Panc1 (cell line): ENCODE measurements at regions not wholly inside any gene's neighbourhood (a gene's known extent, or its start where the extent isn't known, plus 50 kb on each side); places are given as distances from the start of the nearest gene placed in this dataset.

Experiments
- SIN3A ChIP-seq: IDR thresholded peaks from 2 replicates; pipeline ENCODE4 v1.6.1; 2012; ENCODE audit warnings: low read depth, mild to moderate bottlenecking, low read length, moderate library complexity, borderline replicate concordance; ENCODE audit not compliant: insufficient read depth
- TCF7L2 ChIP-seq: IDR thresholded peaks from 2 replicates; pipeline ENCODE4 v1.6.1; 2011; ENCODE audit warnings: mild to moderate bottlenecking, low read depth, low read length, inconsistent platforms
- TF ChIP-seq, protein P1 (sequence below): fragments of 450-650 bp; IDR thresholded peaks from 2 replicates; pipeline ENCODE4 v1.5.1; 2017; ENCODE audit warnings: mild to moderate bottlenecking

DNA sequence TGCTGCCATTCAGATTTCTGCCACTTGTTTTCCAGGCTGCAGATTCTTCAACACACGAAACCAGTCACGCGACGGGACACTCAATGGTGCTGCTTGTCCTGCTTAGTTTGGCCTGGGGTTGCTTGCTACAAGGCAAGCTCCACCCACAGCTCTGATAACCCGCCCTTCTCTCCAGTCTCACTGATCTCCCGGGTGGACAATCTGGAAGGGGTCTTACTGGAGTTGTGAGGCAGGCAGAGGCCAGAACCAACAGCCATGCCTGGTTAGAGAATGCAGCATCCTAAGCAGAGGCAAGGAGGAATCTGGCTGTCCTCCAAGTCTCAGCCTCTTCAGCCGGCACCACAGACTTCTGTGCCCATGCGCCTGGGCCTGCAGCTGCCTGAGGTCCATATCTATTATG is 119.1 kb downstream of the KCNJ12 start:
- TF ChIP-seq SIN3A: no peak
- TF ChIP-seq, protein P1, sequence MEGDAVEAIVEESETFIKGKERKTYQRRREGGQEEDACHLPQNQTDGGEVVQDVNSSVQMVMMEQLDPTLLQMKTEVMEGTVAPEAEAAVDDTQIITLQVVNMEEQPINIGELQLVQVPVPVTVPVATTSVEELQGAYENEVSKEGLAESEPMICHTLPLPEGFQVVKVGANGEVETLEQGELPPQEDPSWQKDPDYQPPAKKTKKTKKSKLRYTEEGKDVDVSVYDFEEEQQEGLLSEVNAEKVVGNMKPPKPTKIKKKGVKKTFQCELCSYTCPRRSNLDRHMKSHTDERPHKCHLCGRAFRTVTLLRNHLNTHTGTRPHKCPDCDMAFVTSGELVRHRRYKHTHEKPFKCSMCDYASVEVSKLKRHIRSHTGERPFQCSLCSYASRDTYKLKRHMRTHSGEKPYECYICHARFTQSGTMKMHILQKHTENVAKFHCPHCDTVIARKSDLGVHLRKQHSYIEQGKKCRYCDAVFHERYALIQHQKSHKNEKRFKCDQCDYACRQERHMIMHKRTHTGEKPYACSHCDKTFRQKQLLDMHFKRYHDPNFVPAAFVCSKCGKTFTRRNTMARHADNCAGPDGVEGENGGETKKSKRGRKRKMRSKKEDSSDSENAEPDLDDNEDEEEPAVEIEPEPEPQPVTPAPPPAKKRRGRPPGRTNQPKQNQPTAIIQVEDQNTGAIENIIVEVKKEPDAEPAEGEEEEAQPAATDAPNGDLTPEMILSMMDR: no peak
- TF ChIP-seq TCF7L2: no peak
